Calu3 (cell line): ENCODE measurements at regions not wholly inside any gene's neighbourhood (a gene's known extent, or its start where the extent isn't known, plus 50 kb on each side); places are given as distances from the start of the nearest gene placed in this dataset.

Source experiments
- BruUV-seq: library from RNA; stranded (reverse); fragments of 400-500 nt; replicated peaks from 2 replicates; lab custom pipeline; 2021; lab: Mats Ljungman, UMichigan
- CTCF ChIA-PET: fragments of 300-600 bp; sonication (Branson Sonifier 250); formaldehyde crosslinking; loops from one replicate; lab custom pipeline; 2022; ENCODE audit warnings: antibody characterized with exemption; lab: Charles Lee
- DNase-seq: peaks from one replicate; pipeline ENCODE4 v3.0.0; 2022
- H3K27ac Mint-ChIP-seq: one replicate; pipeline ENCODE4 v1.8.0; 2022; ENCODE audit warnings: mixed read lengths; ENCODE audit not compliant: unreplicated experiment
- H3K27me3 Mint-ChIP-seq: one replicate; pipeline ENCODE4 v1.8.0; 2022; ENCODE audit warnings: mixed read lengths; ENCODE audit not compliant: unreplicated experiment
- H3K36me3 Mint-ChIP-seq: one replicate; pipeline ENCODE4 v1.8.0; 2022; ENCODE audit warnings: mild to moderate bottlenecking, moderate library complexity, mixed read lengths; ENCODE audit not compliant: insufficient read depth, unreplicated experiment
- H3K4me1 Mint-ChIP-seq: one replicate; pipeline ENCODE4 v1.8.0; 2022; ENCODE audit warnings: mild to moderate bottlenecking, low read depth, mixed read lengths; ENCODE audit not compliant: unreplicated experiment
- H3K4me3 Mint-ChIP-seq: one replicate; pipeline ENCODE4 v1.8.0; 2022; ENCODE audit warnings: mild to moderate bottlenecking, low read depth, moderate library complexity, mixed read lengths; ENCODE audit not compliant: unreplicated experiment
- H3K9me3 Mint-ChIP-seq: one replicate; pipeline ENCODE4 v1.8.0; 2022; ENCODE audit warnings: low read depth, mixed read lengths; ENCODE audit not compliant: unreplicated experiment
- CTCF ChIP-seq: fragments of 200-600 bp; IDR thresholded peaks from one replicate; pipeline ENCODE4 v1.8.0; 2022; ENCODE audit warnings: antibody characterized with exemption; ENCODE audit not compliant: unreplicated experiment
- intact Hi-C: fragments of 100-400 bp; cut with micrococcal nuclease; formaldehyde crosslinking; loops from one replicate; pipeline ENCODE4 v1.10.0; 2022; ENCODE audit not compliant: unreplicated experiment

- Mint-ChIP-seq H3K27me3 (no peaks in the 10 kb centered on the region), H3K27ac (no peak overlapping the region), H3K36me3 (no peaks in the 10 kb centered on the region), H3K4me1 (peaks cover 13% of the 10 kb centered on the region), H3K9me3 (no peaks in the 10 kb centered on the region), H3K4me3 (no peak overlapping the region)
- no peak for TF ChIP-seq CTCF
- no TSS peak for BruUV-seq
- DNase-seq: no peak
- CTCF ChIA-PET: no interaction called here
- intact Hi-C loops: no loop called here
Observed at GRCh38 chr4:140233791-140234696, 80.1 kb upstream of the MAML3 start.

GRCh38 chr4:140229881-140230280 lies 75.9 kb upstream of the MAML3 start:
- CTCF ChIA-PET: no interaction called here
- Mint-ChIP-seq H3K27me3 (no peaks in the 10 kb centered on the region), H3K36me3 (no peaks in the 10 kb centered on the region), H3K9me3 (no peaks in the 10 kb centered on the region), H3K4me1 (no peaks in the 10 kb centered on the region), H3K27ac (no peak overlapping the region), H3K4me3 (no peak overlapping the region)
- no TSS peak for BruUV-seq
- DNase-seq: no peak
- no peak for TF ChIP-seq CTCF
- intact Hi-C loops: no loop called here

- DNase-seq: no peak
- no peaks in the 10 kb centered on the region for H3K27me3 Mint-ChIP-seq
- H3K9me3 Mint-ChIP-seq: no peaks in the 10 kb centered on the region
- H3K36me3 Mint-ChIP-seq: no peaks in the 10 kb centered on the region
- no peak overlapping the region for H3K27ac Mint-ChIP-seq
- CTCF ChIA-PET: no interaction called here
- intact Hi-C loops: no loop called here
- H3K4me3 Mint-ChIP-seq: no peak overlapping the region
- H3K4me1 Mint-ChIP-seq: no peaks in the 10 kb centered on the region
- no peak for TF ChIP-seq CTCF
- BruUV-seq: no TSS peak
Observed at GRCh38 chr4:140227286-140227685, 73.3 kb upstream of the MAML3 start.

GRCh38 chr4:140223056-140223810 lies 69.2 kb upstream of the MAML3 start:
- CTCF ChIA-PET: no interaction called here
- no peaks in the 10 kb centered on the region for H3K27me3 Mint-ChIP-seq
- no peaks in the 10 kb centered on the region for H3K4me1 Mint-ChIP-seq
- no peaks in the 10 kb centered on the region for H3K9me3 Mint-ChIP-seq
- no TSS peak for BruUV-seq
- no peak for DNase-seq
- H3K27ac Mint-ChIP-seq: no peak overlapping the region
- TF ChIP-seq CTCF: no peak
- intact Hi-C loops: no loop called here
- H3K36me3 Mint-ChIP-seq: no peaks in the 10 kb centered on the region
- H3K4me3 Mint-ChIP-seq: no peak overlapping the region
